NCI-H1105 (cell line): ENCODE measurements at regions not wholly inside any gene's neighbourhood (a gene's known extent, or its start where the extent isn't known, plus 50 kb on each side); places are given as distances from the start of the nearest gene placed in this dataset.
"Not testable (repeated sequence)": the region's sequence is repeated elsewhere in the genome, so short reads cannot be mapped to it uniquely, and the experiment has no call there.

ENCODE experiments used
- DNase-seq: peaks from one replicate; lab custom pipeline; 2025; lab: John Stamatoyannopoulos, UW

DNA sequence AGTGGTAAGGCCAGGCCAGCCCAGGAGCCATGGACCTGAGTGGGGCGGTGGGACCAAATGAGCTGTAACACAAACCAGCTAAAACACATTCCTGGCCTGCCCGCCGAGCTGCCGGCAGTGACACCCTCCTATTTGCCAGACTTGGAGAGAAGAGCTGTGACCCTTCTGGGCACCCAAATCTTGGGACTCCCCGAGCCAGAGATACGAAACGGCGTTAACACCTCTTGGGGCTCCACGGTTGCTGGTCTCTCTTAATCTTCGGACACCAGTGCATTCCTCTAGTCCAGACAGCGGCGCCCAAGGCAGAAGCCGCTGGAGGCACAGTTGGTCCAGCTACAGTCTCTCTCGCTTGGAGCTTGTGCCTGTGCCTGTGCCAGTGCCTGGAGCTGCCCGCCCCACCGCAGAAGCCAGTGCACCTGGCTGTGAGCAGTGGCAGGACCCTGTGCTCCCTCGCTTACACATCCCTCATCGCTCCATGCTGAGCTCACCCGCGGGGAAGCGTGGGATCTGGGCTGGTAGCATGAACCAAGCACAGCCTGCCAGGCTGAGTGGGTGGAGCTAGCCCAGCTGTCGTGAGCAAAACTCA, 147.2 kb upstream of the KLHL1 start:
- DNase-seq = no peak

- peak; percentile 82 for DNase-seq
Measured at GRCh38 chr13:70253834-70254233, 145.6 kb upstream of the KLHL1 start.

GRCh38 chr13:70253411-70253810, 145.2 kb upstream of the KLHL1 start:
- no peak for DNase-seq

GRCh38 chr13:70249332-70250064, 141.2 kb upstream of the KLHL1 start:
- no peak for DNase-seq

DNA sequence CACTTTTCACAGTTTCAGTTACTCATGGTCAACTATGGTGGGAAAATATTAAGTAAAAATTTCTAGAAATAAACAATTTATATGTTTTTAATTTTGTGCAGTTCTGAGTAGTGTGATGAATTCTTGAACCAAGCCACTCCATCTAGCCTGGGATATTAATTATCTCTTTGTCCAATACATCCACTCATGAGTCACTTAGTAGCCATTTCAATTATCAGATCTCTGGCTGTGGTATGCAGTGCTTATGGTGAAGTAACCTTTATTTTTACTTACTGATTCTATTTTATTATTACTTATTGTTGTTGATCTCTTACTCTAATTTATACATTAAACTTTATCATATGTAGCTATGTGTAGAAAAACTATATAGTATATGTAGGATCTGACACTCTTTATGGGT, 128.9 kb upstream of the KLHL1 start:
- DNase-seq = no peak

DNA sequence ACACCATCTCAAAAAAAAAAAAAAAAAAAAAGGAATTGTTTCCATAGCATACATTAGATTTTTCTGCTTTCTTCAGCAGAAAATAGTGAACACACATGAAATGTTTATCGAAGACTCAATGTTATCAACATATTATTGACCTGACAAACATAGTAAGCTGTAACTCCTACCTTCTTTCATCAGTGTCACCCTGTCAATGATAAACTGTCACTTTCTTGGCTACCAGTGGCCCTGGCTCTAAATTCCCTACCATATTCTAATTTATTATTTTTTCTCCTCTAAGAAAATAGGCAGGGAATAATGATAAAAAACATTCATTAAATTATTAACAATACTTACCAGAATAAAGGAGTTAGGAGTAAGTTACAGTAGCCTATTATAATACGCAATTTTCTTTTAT, 127.3 kb upstream of the KLHL1 start:
- DNase-seq = no peak

DNA sequence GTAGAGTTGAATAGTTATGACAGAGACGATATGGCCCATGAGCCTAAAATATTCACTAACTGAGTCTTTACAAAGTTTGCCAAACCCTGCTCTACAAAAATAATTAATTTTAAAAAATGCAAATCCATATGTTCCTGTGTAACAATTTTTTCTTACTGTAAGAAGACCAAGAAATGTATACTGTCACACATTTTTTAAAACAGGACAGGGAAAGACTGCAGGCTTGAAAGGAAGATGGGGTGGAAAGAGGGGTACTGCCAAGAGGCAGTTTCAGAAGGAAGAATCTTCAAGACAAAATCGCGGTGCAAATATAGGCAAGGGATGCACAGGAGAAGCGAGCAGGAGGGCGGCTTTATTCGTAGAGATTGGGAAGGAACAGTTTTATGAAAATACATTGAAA, 115.7 kb upstream of the KLHL1 start:
- no peak for DNase-seq

DNA sequence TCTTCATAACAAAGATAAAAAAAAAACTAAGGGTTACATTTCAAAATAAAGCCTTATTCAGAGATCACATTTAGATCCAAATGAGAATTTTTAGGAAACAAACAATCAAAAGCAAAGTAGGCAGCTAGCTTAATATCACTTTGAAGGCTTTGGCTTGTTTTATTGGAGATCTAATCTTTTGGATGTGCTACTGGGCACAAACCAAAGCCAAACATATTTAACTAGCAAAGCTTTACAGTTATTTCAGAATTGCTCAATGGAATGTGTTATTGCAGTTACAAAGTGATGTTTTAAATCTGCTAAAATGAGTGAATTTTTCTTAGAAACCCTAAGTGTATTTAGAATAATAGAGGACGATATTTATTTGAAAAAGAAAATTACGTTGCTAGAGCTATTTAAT, 114.7 kb upstream of the KLHL1 start:
- DNase-seq = no peak

- DNase-seq = no peak
Measured at GRCh38 chr13:70218618-70219017, 110.4 kb upstream of the KLHL1 start.

DNA sequence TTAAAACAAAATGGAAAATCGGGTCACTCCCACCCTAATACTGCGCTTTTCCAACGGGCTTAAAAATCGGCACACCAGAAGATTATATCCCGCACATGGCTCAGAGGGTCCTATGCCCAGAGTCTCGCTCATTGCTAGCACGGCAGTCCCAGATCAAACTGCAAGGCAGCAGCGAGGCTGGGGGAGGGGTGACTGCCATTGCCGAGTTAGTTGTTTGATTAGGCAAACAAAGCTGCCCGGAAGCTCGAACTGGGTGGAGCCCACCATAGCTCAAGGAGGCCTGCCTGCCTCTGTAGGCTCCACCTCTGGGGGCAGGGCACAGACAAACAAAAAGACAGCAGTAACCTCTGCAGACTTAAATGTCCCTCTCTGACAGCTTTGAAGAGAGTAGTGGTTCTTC, 100.7 kb upstream of the KLHL1 start:
- not testable (repeated sequence) for DNase-seq

DNA sequence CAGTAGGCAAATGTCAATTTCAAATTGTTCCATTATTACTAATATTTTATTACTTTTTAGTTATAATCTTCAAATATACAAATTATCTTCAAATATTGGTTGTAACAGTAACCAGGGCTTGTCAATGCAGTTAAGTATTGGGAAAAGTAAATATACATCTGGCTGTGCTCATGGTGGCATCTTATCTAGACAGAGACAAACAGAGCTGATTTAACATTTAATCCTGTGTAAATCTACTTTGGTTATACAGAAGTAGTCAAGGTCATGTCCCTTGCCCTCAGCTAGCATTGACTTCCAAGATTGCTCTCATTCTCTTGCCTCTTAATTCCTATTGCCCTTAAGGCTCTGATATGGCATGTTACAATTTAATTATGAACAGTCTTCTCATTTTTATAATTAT, 98.4 kb upstream of the KLHL1 start:
- DNase-seq = no peak

DNA sequence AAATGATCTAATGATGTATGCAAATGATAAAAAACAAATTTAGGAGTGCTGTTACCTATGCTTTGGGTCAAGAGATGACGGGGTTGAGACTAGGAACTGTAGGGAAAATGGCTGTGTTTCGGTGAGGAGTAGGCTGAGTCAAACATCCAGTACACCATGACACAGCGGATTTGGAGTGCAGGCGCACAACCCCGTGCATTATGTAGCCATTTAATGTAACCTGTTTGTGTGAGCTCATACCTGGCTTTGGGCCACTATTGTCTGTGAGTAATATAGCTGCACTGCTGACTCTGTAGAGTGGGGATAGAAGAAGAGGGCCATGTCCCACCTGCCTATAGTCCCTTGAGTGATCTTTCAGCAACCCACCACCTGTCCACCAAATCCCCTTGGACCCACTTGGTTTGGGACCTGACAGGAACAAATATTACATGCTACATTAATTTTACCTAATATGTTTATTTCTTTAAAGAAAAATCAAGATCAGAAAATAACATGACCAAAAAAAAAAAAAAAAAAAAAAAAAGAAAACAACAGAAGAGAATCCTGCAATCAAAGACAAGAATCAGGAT, 95.5 kb upstream of the KLHL1 start:
- DNase-seq = no peak

GRCh38 chr13:70191034-70191433, 82.8 kb upstream of the KLHL1 start:
- no peak for DNase-seq

- peak; percentile 36 for DNase-seq
Measured at GRCh38 chr13:70189981-70190380, 81.7 kb upstream of the KLHL1 start.

DNA sequence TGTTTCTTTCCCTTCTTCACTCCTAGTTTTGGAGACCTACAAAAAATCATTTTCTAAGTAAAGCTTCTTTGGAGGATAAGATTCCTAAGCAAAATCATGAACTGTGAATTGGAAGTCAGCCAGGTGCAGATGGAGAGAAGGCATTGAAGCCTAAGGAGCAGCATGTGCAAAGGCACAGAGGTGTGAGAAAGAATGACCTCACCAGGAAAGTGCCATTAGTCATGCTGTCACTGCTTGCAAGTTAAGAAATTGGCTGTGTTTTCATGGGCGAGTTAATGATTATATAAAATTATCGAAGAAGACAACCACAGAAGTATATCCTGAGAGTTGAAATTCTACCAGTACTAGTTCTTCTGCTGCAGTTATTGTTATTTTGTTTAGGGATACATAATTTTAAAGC, 80.3 kb upstream of the KLHL1 start:
- no peak for DNase-seq

DNA sequence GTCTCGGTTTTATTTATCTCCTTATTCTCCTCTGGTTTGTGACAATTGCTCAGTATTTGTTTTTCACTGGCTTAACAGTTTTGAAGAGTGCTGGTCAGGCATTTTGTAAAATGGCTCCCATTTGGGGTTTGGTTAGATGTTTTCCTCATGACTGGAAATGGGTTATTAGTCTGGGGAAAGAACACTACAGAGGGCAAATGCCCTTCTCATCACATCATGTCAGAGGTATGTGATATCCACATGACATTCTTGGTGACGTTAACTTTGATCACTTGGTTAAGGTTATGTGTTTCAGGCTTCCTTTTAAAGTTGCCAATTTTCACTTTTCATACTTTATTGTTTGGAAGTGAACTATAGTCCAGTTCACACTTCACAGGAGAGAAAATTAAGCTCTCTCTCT, 74.8 kb upstream of the KLHL1 start:
- DNase-seq = no peak
